Hepatocyte (in vitro differentiated cells): ENCODE measurements at regions not wholly inside any gene's neighbourhood (a gene's known extent, or its start where the extent isn't known, plus 50 kb on each side); places are given as distances from the start of the nearest gene placed in this dataset.

ENCODE experiments used
- EZH2 ChIP-seq: fragments of 200-600 bp; sonication (generic); IDR thresholded peaks from 2 replicates; pipeline ENCODE4 v1.6.1; 2016; ENCODE audit warnings: antibody characterized with exemption, mild to moderate bottlenecking, borderline replicate concordance
- EZH2phosphoT487 ChIP-seq: fragments of 200-600 bp; sonication (generic); IDR thresholded peaks from one replicate; pipeline ENCODE4 v1.6.1; 2018; ENCODE audit warnings: antibody characterized with exemption, mild to moderate bottlenecking, low read depth, moderate library complexity; ENCODE audit not compliant: unreplicated experiment, severe bottlenecking
- TF ChIP-seq, protein P1 (sequence below): fragments of 200-600 bp; sonication (generic); IDR thresholded peaks from 2 replicates; pipeline ENCODE4 v1.5.1; 2016; ENCODE audit warnings: antibody characterized with exemption, mild to moderate bottlenecking; ENCODE audit not compliant: poor library complexity

DNA sequence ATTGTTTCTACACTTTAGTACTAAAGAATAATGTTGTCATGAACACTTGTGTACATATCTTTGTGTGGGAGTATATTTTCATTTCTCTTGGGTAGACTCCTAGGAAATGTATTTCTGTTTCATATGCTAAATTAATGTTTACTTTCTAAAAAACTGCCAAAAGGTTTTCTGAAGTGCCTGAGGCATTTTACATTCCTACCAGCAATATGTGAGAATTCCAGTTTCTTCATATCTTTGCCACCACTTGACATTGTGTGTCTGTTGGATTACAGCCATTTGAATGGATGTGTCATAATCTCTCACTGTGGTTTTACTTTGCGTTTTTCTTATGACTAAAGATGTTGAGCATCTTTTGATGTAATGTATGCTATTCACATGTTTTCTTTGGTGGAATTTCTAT lies 428.2 kb upstream of the KCNH7 start:
- TF ChIP-seq, protein P1, sequence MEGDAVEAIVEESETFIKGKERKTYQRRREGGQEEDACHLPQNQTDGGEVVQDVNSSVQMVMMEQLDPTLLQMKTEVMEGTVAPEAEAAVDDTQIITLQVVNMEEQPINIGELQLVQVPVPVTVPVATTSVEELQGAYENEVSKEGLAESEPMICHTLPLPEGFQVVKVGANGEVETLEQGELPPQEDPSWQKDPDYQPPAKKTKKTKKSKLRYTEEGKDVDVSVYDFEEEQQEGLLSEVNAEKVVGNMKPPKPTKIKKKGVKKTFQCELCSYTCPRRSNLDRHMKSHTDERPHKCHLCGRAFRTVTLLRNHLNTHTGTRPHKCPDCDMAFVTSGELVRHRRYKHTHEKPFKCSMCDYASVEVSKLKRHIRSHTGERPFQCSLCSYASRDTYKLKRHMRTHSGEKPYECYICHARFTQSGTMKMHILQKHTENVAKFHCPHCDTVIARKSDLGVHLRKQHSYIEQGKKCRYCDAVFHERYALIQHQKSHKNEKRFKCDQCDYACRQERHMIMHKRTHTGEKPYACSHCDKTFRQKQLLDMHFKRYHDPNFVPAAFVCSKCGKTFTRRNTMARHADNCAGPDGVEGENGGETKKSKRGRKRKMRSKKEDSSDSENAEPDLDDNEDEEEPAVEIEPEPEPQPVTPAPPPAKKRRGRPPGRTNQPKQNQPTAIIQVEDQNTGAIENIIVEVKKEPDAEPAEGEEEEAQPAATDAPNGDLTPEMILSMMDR, result no peak
- TF ChIP-seq EZH2 (no peak), EZH2phosphoT487 (no peak)
